Astrocyte (in vitro differentiated cells and primary cell): ENCODE measurements at regions not wholly inside any gene's neighbourhood (a gene's known extent, or its start where the extent isn't known, plus 50 kb on each side); places are given as distances from the start of the nearest gene placed in this dataset.

ENCODE experiments used
- EZH2 ChIP-seq: IDR thresholded peaks from 2 replicates; pipeline ENCODE4 v1.6.1; 2012; ENCODE audit warnings: mild to moderate bottlenecking, low read length, inconsistent platforms; ENCODE audit not compliant: insufficient read depth
- TF ChIP-seq, protein P1 (sequence below): IDR thresholded peaks from 2 replicates; pipeline ENCODE4 v1.5.1; 2011; ENCODE audit warnings: low read depth, mild to moderate bottlenecking, inconsistent platforms, low read length, moderate library complexity; ENCODE audit not compliant: insufficient read depth

DNA sequence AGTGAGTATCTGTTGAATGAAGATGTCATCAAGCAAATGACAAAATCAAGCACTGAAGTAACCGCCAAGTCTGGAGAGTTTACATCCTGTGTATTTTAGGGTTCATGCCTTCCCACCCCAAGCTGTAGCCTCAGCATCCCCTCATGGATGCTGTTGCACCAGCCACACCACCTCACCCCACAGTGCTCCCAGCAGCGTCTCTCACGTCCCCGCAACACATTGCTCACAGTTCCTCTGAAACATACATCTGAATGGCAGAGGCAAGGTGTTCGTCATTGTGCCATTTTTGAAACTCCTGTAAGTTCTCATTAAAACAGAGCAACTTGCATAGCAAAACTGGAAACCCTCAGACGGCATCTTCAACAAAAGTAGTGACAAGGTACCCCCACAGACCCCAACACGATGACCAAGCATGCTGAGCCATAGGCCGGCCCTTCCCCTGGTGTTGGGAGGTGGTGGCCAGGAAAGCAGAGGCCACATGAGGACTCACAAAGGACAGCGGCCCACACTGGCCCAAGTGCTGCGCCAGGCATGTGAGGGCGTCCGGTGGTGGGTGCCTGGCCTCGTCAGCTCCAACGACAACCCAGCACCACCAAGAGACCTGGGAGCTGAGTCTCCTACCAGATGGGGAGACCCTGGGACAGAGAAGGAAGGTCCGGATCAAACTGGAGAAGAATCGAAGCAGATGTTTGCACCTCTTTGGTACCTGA is 456.5 kb downstream of the EIPR1 start:
- TF ChIP-seq, protein P1, sequence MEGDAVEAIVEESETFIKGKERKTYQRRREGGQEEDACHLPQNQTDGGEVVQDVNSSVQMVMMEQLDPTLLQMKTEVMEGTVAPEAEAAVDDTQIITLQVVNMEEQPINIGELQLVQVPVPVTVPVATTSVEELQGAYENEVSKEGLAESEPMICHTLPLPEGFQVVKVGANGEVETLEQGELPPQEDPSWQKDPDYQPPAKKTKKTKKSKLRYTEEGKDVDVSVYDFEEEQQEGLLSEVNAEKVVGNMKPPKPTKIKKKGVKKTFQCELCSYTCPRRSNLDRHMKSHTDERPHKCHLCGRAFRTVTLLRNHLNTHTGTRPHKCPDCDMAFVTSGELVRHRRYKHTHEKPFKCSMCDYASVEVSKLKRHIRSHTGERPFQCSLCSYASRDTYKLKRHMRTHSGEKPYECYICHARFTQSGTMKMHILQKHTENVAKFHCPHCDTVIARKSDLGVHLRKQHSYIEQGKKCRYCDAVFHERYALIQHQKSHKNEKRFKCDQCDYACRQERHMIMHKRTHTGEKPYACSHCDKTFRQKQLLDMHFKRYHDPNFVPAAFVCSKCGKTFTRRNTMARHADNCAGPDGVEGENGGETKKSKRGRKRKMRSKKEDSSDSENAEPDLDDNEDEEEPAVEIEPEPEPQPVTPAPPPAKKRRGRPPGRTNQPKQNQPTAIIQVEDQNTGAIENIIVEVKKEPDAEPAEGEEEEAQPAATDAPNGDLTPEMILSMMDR, result no peak
- TF ChIP-seq EZH2, result no peak
